ENCODE measurements at regions not wholly inside any gene's neighbourhood (a gene's known extent, or its start where the extent isn't known, plus 50 kb on each side); places are given as distances from the start of the nearest gene placed in this dataset.

DNA sequence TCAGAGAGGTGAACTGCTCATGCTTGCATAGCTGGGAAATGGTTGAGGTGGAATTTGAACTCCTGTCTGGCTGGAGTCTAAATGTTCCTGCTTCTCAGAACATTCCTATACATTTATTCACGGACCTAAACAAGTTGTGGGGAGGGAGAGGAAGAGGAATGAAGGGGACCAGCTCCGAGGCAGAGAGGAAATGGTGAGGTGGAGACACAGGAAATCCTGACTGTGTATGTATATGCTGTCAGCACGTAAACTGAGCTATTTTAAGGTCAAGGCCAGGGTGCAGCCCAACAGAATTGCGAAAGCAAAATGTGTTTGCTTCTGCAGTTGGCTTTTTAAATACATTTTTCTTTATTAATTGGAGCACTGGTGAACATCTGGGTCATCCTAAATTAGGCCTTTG is 74.1 kb upstream of the POMGNT2 start:
- DNase-seq (ENCODE audit: low spot score) = peak; percentile 74

- peak; percentile 96 for DNase-seq (ENCODE audit: low spot score)
Observed at GRCh38 chr3:43178891-43179366, 73.0 kb upstream of the POMGNT2 start.

DNA sequence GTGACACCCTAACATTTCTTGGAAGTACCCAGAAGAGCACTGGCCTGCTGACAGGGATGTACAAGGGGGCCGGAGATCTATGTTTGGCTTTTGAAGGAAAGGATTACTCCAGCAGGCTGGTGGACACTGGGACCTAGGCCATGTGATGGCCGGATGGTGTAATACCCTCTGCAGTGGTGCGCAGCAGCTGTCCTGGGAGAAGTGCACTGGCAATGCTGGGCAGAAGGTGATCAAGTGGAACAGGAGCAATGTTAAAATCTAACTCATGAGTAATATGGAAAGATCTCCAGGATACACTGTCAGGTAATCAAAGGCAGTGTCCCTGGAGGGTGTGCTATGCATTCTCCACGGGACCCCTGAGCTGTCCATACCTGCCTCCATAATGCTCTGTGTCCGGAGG is 71.2 kb upstream of the POMGNT2 start:
- DNase-seq (ENCODE audit: low spot score) = peak; percentile 93

GRCh38 chr3:43176666-43177065 is 70.8 kb upstream of the POMGNT2 start:
- no peak for DNase-seq (ENCODE audit: low spot score)

GRCh38 chr3:43175541-43175940 is 69.7 kb upstream of the POMGNT2 start:
- DNase-seq (ENCODE audit: low spot score) = no peak

DNA sequence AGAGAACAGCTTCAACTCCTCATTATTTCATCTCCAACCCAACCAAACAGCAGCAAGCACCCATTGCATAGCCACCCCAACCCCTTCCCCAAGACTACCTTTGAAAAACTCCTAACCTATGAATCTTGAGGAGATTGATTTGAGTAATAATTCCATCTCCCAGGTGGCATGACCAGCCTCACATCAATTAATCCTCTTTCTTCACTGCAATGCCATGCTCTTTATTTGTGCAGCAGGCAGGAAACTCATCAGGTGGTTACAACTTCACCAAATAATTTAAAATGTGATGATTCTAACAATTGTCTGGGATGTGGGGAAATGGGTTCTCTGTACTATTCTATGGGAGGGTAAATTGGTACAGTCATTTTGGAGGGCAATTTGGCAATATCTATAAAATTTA is 68.1 kb upstream of the POMGNT2 start:
- DNase-seq (ENCODE audit: low spot score) = no peak

GRCh38 chr3:43171748-43172147 is 65.9 kb upstream of the POMGNT2 start:
- no peak for DNase-seq (ENCODE audit: low spot score)

GRCh38 chr3:43170553-43170952 is 64.7 kb upstream of the POMGNT2 start:
- DNase-seq (ENCODE audit: low spot score) = no peak

- DNase-seq (ENCODE audit: low spot score) = no peak
Observed at GRCh38 chr3:43169987-43170386, 64.1 kb upstream of the POMGNT2 start.

DNA sequence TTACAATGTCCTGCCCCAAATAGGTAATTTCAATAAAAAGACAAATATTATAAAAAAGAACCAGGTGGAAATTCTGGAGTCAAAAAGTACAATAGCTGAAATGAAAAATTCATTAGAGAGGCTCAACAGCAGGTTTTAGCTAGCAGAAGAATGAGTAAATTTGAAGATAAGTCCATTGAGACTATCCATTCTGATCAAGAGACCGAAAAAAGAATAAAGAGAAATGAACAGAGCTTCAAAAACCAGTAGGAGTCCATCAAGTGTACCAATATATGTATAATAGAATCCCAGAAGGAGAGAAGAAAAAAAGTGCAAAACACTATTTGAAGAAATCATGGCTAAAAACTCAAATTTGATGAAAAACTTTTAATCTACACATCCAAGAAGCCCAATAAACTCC is 60.5 kb upstream of the POMGNT2 start:
- no peak for DNase-seq (ENCODE audit: low spot score)

DNA sequence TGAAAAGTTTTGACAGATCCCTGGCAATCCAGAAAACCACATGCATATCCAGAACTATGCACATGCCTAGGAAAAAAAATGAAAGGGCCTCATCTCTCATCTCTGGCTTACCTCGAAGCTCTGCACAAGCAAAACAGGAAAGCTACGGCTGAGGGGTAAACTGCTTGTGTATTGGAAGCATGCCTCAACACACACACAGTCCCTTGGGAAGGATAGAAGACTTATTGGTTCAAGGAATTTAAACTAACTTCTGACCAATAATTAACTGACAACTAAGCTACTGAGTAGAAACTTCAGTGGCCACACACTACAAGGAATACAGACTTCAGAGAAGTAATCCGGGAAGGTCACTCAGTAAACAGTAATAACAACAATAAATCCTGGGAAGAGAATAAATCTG is 59.9 kb upstream of the POMGNT2 start:
- DNase-seq (ENCODE audit: low spot score) = peak; percentile 52

DNA sequence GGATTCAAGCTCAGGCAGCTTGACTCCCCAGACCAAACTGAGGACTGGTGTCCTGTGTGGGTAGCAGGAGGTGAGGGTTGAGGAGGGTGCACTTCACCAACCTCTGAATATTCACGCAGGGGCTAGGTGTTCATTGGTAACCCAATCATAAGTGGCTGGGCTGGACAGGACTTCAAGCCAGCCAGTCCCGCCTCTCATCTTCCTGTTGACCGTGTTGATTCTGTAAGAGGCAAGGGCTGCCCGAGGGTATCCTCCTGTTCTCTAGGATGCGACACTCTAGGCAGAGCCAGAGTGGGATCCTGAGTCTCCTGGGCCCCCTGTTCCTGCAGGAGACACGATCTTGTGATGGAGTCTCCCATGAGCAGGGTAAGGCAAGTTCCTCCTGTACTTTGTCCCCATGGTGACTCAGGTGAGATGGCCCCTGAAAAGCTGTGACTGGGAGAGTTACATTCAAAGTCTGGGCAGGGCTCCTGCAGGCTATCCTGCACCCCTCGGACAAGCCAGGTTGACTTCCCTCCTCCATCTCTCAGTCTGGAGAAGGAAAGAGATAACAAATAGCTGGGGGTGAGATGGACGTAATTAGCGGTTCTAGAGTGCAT is 58.1 kb upstream of the POMGNT2 start:
- DNase-seq (ENCODE audit: low spot score) = no peak

DNA sequence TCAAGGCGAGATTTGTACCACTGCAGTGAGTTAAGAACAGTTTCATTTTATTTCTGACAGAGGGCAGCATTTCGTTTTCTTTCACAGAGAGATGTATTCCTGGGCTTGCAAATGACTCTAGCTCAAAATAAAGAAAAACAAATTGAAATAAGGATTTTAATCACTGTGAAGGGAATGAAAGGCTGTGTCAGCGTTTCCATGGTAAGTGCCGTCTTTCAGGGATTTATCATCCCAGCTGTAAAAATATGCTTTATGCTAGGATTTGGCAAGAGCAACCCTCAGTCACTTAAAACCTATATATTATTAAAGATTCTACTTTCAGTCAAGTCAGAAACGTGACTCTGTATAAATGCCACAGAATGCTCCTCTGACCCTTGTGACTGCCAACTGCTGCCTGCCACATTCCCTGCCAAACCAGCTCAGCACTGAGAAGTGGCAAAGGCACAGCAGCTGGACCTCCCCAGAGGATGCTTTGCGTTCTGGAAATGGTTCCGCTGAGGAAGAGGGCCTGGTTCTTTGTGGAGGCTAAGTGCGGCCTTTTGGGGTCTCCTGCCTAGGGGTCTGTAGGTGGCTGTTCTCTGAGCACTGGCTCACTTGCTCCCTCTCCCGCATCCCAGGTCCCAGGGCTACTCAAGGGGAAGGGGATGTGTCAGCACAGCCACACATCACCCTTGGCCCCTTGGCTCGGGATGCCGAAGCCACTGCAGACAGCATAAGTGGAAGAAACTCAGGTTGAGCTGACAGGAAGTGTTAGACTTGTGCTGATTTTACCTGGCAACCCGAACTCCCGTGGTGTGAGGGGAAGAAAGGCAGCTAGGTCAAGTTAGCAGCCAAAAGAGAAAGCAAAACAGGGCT is 56.6 kb upstream of the POMGNT2 start:
- peak; percentile 67 for DNase-seq (ENCODE audit: low spot score)

GRCh38 chr3:43161684-43162229 is 55.9 kb upstream of the POMGNT2 start:
- peak; percentile 23 for DNase-seq (ENCODE audit: low spot score)

- DNase-seq (ENCODE audit: low spot score) = no peak
Observed at GRCh38 chr3:43160664-43161063, 54.8 kb upstream of the POMGNT2 start.

- no peak for DNase-seq (ENCODE audit: low spot score)
Observed at GRCh38 chr3:43159876-43160255, 54.0 kb upstream of the POMGNT2 start.

DNA sequence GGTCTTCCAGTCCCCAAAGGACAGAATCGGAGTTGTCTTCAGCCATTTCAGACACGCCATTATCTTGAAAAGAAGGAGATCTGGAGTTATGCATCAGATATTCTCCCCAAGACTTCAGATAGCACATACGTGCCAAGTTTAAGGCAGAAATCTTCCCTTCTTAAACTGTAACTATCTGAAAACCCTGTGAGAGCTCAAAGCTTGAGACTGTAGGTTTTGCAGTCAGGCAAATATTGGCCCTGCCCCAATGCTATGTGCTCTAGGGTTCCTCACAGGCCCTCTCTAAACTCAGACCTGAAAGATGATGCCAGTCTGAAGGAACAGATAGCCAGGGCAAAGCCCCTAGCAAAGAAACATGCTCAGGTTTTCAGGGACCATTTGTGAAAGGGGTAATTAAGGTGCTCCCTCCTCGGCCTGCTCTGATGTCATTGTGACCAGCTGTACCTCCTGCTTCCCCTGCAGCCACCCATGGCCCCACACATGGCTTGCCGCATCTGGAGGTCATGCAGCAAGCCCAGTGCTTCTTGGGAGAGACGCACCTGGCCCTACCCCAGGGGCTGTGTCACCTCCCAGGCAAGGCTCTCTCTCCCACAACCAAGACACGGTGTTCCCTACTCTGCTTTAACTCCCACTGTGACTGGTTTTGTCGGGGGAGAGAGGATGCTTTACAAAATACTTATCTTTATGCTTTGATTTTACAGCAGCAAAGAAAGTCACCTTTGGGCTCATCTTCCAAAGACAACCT is 53.4 kb upstream of the POMGNT2 start:
- no peak for DNase-seq (ENCODE audit: low spot score)

DNA sequence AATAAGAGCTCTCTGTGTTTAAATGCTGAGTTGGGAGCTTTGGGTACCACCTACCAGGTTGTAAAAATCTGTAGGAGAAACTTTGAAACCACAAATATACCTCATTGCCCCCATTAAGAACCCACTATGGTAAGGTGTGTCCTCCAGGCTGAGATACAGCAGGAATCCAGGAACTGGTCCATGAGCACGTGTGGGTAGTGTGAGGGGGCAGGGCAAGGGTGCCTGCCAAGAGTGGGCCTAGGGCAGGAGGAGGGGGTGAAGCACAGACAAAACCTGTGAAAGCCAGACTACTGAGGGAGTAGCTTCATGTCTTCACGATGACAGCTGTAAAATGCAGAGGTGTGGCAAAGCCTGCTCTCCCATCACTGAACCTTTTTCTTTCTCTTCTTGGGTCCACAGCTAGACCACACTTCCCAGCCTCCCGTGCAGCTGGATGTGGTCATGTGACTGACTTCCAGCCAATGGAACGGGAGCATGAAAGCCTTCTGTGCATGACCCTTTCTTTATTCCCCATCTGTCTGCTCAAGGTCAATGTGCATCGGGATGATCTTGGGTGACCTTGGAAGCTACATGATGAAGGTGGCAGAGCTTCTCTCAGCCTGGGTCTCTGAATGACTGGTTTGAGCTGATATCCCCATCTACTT is 51.1 kb upstream of the POMGNT2 start:
- DNase-seq (ENCODE audit: low spot score) = no peak

- peak; percentile 81 for DNase-seq (ENCODE audit: low spot score)
Observed at GRCh38 chr3:43155464-43156121, 49.7 kb upstream of the POMGNT2 start.
